GM21619 (cell line): ENCODE measurements at regions not wholly inside any gene's neighbourhood (a gene's known extent, or its start where the extent isn't known, plus 50 kb on each side); places are given as distances from the start of the nearest gene placed in this dataset.
"Not testable (repeated sequence)": the region's sequence is repeated elsewhere in the genome, so short reads cannot be mapped to it uniquely, and the experiment has no call there.

Experiments
- ATAC-seq: cut with Tn5 transposase; IDR thresholded peaks from one replicate; pipeline ENCODE4 v1.9.1; 2021; ENCODE audit not compliant: unreplicated experiment

DNA sequence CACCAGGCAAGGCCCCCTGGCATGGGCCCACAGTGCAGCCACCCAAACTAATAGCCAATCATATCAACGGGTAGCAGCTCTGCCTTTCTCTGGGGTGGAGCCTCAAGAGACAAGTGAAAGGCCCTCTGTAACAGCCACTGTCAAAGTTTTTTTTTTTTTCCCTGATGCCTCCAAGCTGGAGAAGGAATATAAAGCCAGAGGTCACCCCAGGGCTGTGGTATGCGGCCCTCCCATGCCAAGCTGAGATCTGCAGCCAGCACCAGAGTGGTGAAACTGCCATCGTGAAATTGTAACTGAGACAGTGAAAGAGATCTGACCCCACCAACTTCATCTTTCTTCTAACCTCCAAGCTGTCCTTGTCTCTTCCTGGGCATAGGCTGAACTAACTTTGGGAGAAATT, 407.0 kb downstream of the KLHL4 start:
- no peak for ATAC-seq

DNA sequence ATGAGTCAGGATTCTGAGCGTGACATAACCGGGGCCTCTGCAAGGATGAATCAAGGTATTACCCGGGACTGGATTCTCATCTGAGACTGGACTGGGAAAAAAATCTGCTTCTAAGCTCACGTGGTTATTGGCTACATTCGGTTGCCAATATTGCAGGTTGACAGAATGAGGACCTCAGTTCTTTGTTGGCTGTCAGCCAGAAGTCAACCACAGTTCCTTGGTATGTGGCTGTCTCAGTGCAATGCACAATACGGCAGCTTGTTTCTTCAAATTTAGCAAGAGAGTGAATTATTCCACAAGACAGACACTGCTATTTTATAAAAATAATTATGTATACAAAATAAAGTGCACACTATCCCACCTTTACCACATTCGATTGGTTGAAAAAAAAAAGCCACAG, 424.2 kb downstream of the KLHL4 start:
- ATAC-seq: no peak

DNA sequence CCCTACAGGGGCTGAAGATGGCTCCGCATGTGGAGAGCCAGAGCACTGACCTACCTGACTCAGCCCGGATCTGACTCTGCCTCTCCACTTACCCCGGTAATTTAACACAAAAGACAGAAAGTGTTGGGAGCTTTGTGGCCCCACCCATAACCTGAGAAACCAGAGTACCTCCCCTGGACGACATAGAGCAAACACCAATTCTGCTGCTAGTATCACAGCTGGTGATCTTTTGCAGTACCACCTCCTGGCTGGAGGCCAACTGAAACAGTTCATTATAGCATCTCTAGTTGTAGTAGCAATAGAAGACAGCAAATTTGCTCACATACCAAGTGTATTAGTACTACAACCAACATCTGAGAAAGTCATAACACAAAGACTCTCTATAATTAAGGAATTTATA, 443.9 kb downstream of the KLHL4 start:
- no peak for ATAC-seq

DNA sequence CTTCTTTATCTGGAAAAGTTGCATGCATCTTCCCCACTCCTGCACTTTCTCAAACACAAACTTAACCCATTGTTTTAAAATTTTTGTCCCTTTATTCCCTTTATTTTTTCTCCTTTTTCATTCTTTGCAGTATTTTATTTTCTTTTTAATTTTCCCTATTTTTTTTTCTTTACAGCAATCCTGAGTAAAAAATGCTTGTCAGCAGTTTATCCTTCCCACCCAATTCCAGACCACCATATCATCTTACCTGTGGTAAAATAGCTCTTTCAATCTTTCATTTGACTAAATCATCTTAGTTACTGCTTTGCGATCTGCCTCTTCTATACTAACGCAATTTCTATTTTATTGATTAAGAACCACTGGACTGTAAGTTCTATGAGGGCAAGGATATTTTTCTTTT, 450.5 kb downstream of the KLHL4 start:
- ATAC-seq: no peak

DNA sequence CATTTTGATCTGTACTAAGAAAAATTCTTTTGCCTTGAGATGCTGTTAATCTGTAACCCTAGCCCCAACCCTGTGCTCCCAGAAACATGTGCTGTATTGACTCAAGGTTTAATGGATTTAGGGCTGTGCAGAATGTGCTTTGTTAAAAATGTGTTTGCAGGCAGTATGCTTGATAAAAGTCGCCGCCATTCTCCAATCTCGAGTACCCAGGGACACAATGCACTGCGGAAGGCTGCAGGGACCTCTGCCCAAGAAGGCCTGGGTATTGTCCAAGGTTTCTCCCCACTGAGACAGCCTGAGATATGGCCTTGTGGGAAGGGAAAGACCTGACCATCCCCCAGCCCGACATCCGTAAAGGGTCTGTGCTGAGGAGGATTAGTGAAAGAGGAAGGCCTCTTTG, 454.5 kb downstream of the KLHL4 start:
- not testable (repeated sequence) for ATAC-seq

DNA sequence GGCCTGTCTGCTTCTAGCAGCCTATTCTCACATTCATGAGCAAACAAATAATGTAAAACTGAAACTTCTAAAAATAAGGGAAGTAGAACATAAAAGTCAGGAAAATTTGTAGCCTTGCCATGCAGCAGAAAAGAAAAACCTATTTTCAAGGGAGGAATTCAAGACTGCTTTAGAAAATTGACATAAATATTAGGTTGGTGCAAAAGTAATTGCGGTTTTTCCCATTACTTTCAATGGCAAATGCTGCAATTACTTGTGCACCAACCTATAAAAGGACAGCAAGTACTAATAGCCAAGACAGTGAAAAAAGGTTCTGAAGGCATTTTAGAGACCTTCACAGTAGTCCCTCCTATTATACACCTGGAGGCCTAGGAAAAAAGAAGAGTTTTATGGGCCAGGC, 457.8 kb downstream of the KLHL4 start:
- ATAC-seq: no peak

DNA sequence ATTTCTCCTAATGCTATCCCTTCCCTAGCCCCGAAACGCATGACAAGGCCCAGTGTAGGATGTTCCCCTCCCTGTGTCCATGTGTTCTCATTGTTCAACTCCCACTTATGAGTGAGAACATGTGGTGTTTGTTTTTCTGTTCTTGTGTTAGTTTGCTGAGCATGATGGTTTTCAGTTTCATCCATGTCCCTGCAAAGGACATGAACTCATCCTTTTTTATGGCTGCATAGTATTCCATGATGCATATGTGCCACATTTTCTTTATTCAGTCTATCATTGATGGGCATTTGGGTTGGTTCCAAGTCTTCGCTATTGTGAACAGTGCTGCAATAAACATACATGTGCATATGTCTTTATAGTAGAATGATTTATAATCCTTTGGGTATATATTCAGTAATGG, 490.3 kb downstream of the KLHL4 start:
- ATAC-seq: not testable (repeated sequence)

DNA sequence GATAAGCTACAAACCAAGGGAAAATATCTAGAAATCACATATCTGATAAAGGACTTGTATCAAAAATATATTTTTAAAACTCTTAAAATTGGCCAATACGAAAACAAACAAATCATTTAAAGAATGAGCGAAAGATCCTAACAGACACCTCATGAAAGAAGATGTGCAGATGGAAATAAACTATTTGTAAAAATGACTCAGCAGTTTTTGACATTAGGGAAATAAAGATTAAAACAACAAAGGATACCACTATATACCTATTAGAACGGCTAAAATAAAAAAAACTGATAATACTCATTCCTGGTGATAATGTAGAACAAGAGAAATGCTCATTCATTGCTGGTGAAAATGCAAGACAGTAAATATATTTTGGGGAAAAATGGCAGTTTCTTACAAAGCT, 506.4 kb downstream of the KLHL4 start:
- no peak for ATAC-seq

DNA sequence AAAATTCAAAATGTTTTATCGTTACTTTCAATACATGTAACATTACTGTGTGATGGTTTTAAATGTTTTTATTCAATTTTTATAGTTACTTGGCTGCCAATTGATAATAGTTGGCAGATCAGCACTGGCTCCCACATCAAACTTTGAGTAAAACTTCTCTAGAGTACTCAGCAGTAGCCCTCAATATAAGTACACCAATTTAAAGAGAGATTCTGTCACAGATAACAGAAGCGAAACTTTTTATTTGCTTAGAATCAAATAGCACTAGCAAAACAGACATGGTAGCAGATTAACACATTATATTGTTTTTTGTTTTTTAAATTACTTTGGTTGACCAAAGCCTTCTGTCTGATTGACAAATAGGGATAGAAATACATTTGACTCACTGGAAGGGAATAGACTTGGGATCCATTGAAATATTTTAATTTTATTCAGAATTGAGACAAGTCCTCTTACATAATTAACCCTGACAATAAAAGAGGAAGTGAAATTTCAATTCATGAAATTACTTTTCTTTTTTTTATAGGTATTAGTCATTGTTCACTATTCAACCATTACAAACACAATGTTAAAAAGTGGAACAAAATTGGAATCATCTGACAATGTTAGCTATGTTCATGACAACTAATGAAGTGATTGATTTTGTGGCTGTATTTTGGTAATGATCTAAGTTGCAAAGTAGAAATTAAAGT, 554.9 kb downstream of the KLHL4 start:
- ATAC-seq: no peak

DNA sequence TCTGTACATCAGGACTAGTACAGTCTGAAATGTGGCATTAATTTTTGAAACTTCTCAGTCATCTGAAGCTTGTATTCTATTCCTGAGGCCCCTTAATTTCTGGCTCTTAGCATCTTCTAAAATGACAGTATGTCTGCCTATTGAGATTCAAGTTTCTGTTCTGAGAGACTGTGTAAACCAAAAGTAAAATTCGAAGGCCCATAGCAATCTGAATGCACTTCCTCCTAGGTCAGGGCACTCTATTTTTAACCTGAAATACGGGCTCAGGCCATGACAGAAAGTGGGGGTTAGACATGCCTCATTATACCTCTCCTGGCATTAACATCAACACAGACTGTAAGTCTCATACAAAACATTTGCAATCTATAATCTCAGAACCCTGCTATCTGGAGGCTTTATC, 584.4 kb downstream of the KLHL4 start:
- ATAC-seq: no peak

DNA sequence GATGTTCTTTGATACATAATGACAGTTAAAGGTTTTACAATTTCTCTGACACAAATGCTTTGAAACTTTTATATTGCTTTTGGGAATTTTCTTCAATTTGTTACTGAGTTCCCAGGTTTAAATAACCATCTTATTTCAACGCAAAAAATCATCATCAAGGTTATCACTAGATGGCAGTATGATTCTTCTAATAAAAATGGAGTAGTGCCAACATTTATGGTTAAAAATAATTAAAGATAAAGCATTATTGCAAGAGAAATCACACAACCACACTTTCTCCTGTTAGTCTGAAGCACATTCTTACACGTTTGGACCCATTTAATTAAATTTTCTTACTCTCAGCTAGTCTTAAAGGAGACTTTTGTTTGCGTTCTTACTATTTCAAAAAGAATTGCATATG, 611.3 kb upstream of the CPXCR1 start:
- no peak for ATAC-seq

DNA sequence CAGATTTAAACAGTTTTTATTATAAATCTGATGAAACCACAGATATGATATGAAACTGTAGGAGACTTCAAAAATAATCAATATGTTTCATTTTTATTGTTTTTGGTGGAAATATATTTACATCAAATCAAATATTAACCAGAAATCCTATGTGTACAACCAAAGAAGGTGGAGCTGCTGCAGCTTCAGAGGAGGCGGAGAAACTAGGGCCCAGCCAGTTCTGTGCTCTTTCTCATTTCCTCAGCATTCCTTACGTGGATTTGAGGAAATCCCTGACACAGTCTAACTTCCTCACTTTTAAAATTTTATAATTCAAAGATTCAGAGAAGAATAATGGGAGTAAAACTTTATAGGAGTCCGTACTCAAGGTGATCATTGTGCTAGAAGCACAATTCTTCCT, 610.7 kb upstream of the CPXCR1 start:
- no peak for ATAC-seq

DNA sequence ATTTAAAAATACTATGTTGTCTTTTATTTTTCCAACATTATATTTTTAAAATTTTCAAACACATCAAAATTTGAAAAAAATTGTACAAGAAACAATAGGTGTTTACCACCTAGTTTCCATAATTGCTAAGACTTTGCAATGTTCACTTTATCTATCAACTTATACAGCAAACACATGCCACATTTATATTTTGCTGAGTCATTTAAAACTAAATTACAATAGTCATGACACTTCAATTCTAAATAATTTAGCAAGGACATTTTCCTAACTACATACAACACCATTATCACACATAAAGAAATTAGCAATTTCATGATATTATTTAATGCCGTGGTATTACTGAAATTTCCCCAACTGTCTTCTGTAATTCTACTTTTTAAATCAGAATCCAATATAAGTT, 600.4 kb upstream of the CPXCR1 start:
- ATAC-seq: no peak

DNA sequence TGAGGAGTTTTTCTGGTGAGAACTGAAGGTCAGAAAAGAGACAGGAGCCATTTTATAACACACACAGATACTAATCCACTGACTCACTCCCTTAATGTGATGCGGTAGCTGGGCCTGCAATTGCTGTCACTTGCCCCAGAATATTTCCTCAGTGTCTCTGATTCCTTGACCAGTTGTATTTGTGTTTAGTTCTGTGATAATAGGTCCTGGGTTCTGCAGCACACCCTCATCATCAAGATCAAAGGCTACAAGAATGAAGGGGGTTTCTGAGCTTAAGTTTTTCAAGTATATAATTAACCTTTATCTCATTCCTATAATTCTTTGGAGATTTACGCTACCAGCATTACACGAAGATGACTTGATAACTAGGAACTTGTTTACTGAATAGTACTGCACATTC, 576.5 kb upstream of the CPXCR1 start:
- ATAC-seq: no peak

DNA sequence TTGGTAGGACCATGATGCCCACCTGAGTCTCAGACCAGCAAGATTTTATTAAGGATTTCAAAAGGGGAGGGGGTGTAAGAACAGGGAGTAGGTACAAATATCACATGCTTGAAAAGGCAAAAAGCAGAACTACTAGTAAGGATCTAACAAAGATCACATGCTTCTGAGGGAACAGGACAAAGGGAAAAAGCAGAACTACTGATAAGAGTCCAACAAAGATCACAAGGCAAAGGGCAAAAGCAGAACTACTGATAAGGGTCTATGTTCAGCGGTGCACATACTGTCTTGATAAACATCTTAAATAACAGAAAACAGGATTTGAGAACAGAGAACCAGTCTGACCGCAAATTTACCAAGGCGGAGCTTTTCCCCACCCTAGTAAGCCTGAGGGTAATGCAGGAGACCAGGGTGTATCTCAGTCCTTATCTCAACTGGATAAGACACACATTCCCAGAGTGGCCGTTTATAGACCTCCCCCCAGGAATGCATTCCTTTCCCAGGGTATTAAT, 573.0 kb upstream of the CPXCR1 start:
- ATAC-seq: not testable (repeated sequence)

DNA sequence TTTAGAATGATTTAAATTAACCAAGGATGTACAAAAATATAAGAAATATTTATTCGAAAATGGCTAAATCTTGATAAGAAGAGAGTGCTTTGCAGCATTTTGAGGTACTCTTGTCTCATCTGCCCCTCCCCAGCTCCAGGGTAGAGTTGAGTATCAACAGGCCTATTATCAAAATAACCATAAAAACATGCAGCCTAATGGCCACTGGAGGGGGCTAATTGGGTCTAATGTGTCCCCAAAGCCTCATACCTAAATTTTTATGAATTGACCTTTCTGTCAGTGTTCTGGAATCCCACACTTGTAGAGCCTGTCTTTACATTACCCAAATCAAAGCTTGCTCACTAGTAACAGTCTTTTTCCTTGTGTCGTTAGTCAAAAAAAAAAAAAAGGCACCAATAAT, 544.9 kb upstream of the CPXCR1 start:
- no peak for ATAC-seq

DNA sequence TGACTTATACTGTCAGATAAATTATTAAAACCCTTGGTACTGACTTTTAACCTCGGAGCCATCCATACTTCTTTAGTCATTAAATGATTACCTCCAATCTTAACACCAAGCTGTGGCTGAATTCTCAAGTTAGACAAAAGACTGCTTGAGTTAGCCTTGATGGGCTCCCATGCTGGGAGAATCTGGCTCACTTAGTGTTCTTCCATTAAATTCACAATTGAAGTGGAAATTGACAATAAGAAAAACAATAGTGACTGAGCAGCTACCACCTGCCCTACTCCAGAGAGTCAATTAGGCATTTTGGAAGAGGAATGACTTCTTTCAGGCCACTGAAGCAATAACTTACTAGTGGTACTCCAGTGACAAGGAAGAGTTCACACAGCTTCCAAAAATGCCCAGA, 503.0 kb upstream of the CPXCR1 start:
- no peak for ATAC-seq

DNA sequence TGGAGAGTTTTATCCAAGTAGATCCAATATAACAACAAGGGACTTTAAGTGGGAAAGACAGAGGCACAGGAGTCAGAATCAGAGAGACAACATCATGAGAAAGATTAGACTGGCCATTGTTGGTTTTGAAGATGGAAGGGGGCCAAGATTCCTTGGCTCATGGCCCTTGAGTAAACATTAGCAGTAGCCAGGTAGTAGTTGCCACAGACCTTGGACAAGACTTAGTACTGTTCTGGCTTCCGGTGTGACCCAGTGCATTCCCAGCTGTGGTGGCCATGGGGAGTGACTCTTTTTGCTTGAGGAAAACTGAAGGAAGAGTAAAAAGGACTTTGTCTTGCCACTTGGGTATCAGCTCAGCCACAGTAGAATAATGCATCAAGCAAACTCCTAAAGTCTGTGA, 462.2 kb upstream of the CPXCR1 start:
- ATAC-seq: no peak

DNA sequence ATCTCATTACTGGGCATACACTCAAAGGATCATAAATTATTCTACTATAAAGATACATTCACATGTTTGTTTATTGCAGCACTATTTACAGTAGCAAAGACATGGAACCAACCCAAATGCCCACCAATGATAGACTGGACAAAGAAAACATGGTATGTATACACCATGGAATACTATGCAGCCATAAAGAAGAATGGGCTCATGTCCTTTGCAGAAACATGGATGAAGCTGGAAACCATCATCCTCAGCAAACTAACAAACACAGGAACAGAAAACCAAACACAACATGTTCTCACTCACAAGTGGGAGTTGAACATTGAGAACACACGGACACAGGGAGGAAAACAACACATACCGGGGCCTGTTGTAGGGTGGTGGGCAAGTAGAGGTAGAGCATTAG, 433.1 kb upstream of the CPXCR1 start:
- ATAC-seq: not testable (repeated sequence)

DNA sequence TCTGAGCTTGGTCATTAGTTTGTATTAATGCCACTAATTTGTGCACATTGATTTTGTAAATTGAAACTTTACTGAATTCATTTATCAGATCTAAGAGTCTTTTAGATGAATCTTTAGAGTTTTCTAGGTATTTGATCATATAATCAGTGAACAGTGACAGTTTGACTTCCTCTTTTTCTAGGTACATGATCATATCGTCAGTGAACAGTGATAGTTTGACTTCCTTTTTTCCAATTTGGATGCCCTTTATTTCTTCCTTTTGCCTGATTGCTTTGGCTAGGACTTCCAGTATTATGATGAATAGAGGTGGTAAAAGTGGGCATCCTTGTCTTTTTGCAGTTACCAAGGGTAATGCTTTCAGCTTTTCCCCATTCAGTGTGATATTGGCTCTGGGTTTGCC, 421.4 kb upstream of the CPXCR1 start:
- no peak for ATAC-seq

DNA sequence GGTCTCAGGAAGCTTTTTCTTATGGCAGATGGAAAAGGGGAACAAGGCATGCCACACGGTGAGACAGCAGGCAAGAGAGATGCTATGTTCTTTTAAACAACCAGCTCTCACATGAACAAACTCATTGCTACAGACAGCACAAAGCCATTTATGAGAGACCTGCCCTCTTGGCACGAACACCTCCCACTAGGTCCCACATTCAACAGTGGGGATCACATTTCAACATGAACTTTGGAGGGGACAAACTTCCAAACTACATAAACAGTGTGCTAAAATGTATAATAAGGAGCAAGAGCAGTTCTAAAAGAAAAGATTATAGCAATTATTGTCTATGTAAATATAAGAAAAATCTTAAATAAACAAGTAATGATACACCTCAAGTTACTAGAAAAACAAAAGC, 391.8 kb upstream of the CPXCR1 start:
- no peak for ATAC-seq

DNA sequence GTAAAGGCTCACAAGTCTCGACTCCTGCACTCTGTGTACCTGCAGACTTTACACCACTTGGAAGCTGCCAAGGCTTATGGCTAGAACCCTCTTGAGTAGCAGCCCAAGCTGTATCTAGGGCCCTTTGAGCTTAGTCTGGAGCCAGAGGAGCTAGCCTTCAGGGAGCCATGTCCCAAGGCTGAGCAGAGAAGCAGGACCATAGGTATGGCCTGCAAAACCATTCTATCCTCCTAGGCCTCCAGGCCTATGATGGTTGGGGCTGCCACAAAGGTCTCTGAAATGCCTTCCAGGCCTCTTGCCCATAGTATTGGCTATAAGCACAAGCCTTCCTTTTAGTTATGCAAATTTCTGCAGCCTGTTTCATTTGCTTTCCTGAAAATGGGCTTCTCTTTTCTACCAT, 380.7 kb upstream of the CPXCR1 start:
- ATAC-seq: no peak

DNA sequence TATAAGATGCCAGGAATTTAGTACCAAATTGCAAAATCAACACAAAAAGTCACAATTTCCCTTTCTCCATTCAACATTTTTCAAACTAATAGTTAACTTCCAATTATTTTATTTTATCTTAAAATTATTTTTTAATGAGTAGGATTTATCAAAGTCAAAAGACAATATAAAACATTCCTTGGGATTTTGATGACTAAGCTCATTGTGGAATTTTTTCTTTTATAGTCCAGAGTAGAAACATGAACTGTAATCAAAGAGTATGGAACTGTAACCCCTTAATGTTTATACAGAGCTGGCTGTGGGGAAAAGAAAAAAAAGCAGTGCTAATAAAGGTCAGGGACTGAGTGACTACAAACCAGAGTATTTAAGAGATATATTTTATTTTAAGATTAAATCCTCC, 368.6 kb upstream of the CPXCR1 start:
- no peak for ATAC-seq
